K562 (cell line): ENCODE measurements at regions not wholly inside any gene's neighbourhood (a gene's known extent, or its start where the extent isn't known, plus 50 kb on each side); places are given as distances from the start of the nearest gene placed in this dataset.

Experiments used
- ATAC-seq: fragments of 200-7000 bp; cut with Tn5 transposase; 3 replicates; pipeline ENCODE4 v1.9.1; 2020; ENCODE audit warnings: moderate library complexity
- BruUV-seq: library from RNA; stranded (reverse); fragments of 400-500 nt; replicated peaks from 2 replicates; lab custom pipeline; 2021; lab: Mats Ljungman, UMichigan
- CTCF ChIA-PET: fragments of 300-600 bp; formaldehyde crosslinking; extraction: SDS; loops from one replicate; lab custom pipeline; 2021; ENCODE audit warnings: low intra/inter-chr PET ratio; lab: Yijun Ruan, JAX
- POLR2A ChIA-PET: fragments of 300-600, 350-650 bp; sonication (Branson Sonifier 250); formaldehyde crosslinking; extraction: SDS; loops from one replicate; lab custom pipeline; 2021; ENCODE audit warnings: antibody characterized with exemption, inconsistent platforms; lab: Yijun Ruan, JAX
- DNase-seq, 4 experiments: peaks; one replicate each; pipeline versions ENCODE4 v3.0.0 to v3.0.0-alpha.2; 2011 to 2018; ENCODE audit warnings: low spot score in 3 of 4, mixed read lengths in 3 of 4; ENCODE audit errors: extremely low read depth in 1 of 4
- FAIRE-seq: peaks from 2 replicates; lab custom pipeline; 2011; peaks lifted over from hg19 to GRCh38; lab: Jason Lieb, UNC
- H2AFZ ChIP-seq: 2 replicates; pipeline ENCODE4 v1.6.0; 2011; ENCODE audit warnings: low read depth, low read length, control low read depth, inconsistent platforms
- H3K27ac ChIP-seq: fragments of 200-600 bp; 3 replicates; pipeline ENCODE4 v1.8.0; 2011; ENCODE audit warnings: low read depth, mild to moderate bottlenecking, control low read depth, inconsistent platforms, low read length, moderate library complexity, mixed read lengths; ENCODE audit errors: extremely low read depth
- H3K27me3 ChIP-seq, 2 experiments: fragments of 300-600 bp in 1 of 2; 2 replicates in 1 of 2; 3 replicates in 1 of 2; pipeline versions ENCODE4 v1.6.0 to v1.8.0; 2011; ENCODE audit warnings: inconsistent platforms in 2 of 2, low read length in 2 of 2, mild to moderate bottlenecking in 1 of 2, mixed read lengths in 1 of 2, moderate library complexity in 1 of 2; ENCODE audit not compliant: control insufficient read depth in 2 of 2, insufficient read depth in 2 of 2
- H3K36me3 ChIP-seq: fragments of 300-600 bp; 3 replicates; pipeline ENCODE4 v1.8.0; 2011; ENCODE audit warnings: mild to moderate bottlenecking, low read length, inconsistent platforms; ENCODE audit not compliant: control insufficient read depth, insufficient read depth
- H3K4me1 ChIP-seq, 2 experiments: fragments of 200-600 bp in 1 of 2; replicated peaks in 1 of 2; 2 replicates in 1 of 2; 3 replicates in 1 of 2; pipeline versions ENCODE4 v1.5.1 to v1.8.0; 2011; ENCODE audit warnings: inconsistent platforms in 2 of 2, low read length in 2 of 2, mild to moderate bottlenecking in 1 of 2, mixed read lengths in 1 of 2, moderate library complexity in 1 of 2; ENCODE audit not compliant: control insufficient read depth in 2 of 2, insufficient read depth in 2 of 2
- H3K4me2 ChIP-seq: 2 replicates; pipeline ENCODE4 v1.6.1; 2011; ENCODE audit warnings: low read length, control low read depth, inconsistent platforms, mixed read lengths; ENCODE audit not compliant: insufficient read depth
- H3K4me3 ChIP-seq: fragments of 200-600 bp; sonication (generic), shearing (Covaris generic); 2 replicates; pipeline ENCODE4 v1.5.1; 2016; ENCODE audit warnings: control low read depth, inconsistent platforms
- H3K79me2 ChIP-seq: fragments of 200-600 bp; 3 replicates; pipeline ENCODE4 v1.8.0; 2011; ENCODE audit warnings: low read length, inconsistent platforms; ENCODE audit not compliant: control insufficient read depth, insufficient read depth
- H3K9ac ChIP-seq, 2 experiments: 2 replicates each; pipeline versions ENCODE4 v1.6.0 to v1.6.1; 2011; ENCODE audit warnings: low read depth in 2 of 2, low read length in 2 of 2, control low read depth in 1 of 2, inconsistent platforms in 1 of 2, mild to moderate bottlenecking in 1 of 2, mixed read lengths in 1 of 2; ENCODE audit not compliant: insufficient read depth in 1 of 2
- H3K9me1 ChIP-seq: one replicate; pipeline ENCODE4 v1.6.0; 2011; ENCODE audit warnings: inconsistent platforms, mild to moderate bottlenecking, low read length, moderate library complexity; ENCODE audit not compliant: control insufficient read depth, insufficient read depth
- H3K9me3 ChIP-seq: replicated peaks from 2 replicates; pipeline ENCODE4 v1.5.1; 2011; ENCODE audit warnings: low read depth, low read length, inconsistent platforms; ENCODE audit not compliant: control insufficient read depth, insufficient read depth
- H4K20me1 ChIP-seq: replicated peaks from 2 replicates; pipeline ENCODE4 v1.6.1; 2011; ENCODE audit warnings: low read length, inconsistent platforms, mixed read lengths; ENCODE audit not compliant: control insufficient read depth, insufficient read depth
- CEBPG ChIP-seq, 3 experiments: fragments of 200-800 bp in 1 of 3; sonication (Bioruptor generic) in 1 of 3; sonication (generic) in 1 of 3; formaldehyde crosslinking in 1 of 3; IDR thresholded peaks in 2 of 3; conservative IDR thresholded peaks in 1 of 3; 2 replicates each; pipeline versions ENCODE4 v1.6.1 to v1.8.0; 2016 to 2022; ENCODE audit warnings: missing compliant biosample characterization in 2 of 3, missing genetic modification characterization in 2 of 3, mild to moderate bottlenecking in 1 of 3, missing genetic modification reagents in 1 of 3
- CREM ChIP-seq: IDR thresholded peaks from 2 replicates; pipeline ENCODE4 v1.6.1; 2014; ENCODE audit warnings: antibody characterized with exemption, low read depth
- CSDE1 ChIP-seq, 2 experiments: fragments of 450-650 bp; IDR thresholded peaks; 2 replicates each; pipeline ENCODE4 v1.6.1; 2016; ENCODE audit warnings: mild to moderate bottlenecking in 1 of 2
- FOS ChIP-seq: IDR thresholded peaks from 3 replicates; pipeline ENCODE4 v1.6.1; 2011; ENCODE audit not compliant: insufficient read length; ENCODE audit errors: extremely low read depth
- KLF16 ChIP-seq: IDR thresholded peaks from 2 replicates; pipeline ENCODE4 v1.6.1; 2016; ENCODE audit warnings: antibody characterized with exemption
- NCOA4 ChIP-seq: fragments of 450-650 bp; IDR thresholded peaks from 2 replicates; pipeline ENCODE4 v1.6.1; 2018; ENCODE audit warnings: mild to moderate bottlenecking; ENCODE audit not compliant: partially characterized antibody
- NFATC3 ChIP-seq: fragments of 450-650 bp; IDR thresholded peaks from 2 replicates; pipeline ENCODE4 v1.6.1; 2017; ENCODE audit warnings: mild to moderate bottlenecking
- PCBP1 ChIP-seq: fragments of 200-400 bp; formaldehyde crosslinking; IDR thresholded peaks from 2 replicates; pipeline ENCODE4 v1.6.1; 2018; ENCODE audit warnings: mild to moderate bottlenecking, low read depth, low read length; ENCODE audit not compliant: poor library complexity, severe bottlenecking
- SP1 ChIP-seq: sonication (generic); formaldehyde crosslinking; IDR thresholded peaks from 2 replicates; pipeline ENCODE4 v1.8.1; 2022; ENCODE audit warnings: mild to moderate bottlenecking, missing genetic modification reagents
- TAF15 ChIP-seq: fragments of 200-400 bp; formaldehyde crosslinking; IDR thresholded peaks from 2 replicates; pipeline ENCODE4 v1.6.1; 2017; ENCODE audit warnings: mild to moderate bottlenecking, low read depth, low read length, moderate library complexity
- THAP12 ChIP-seq: fragments of 250-450 bp; sonication (Bioruptor Pico); IDR thresholded peaks from 2 replicates; pipeline ENCODE4 v1.9.0; 2021; ENCODE audit warnings: mild to moderate bottlenecking, inconsistent platforms
- ZNF140 ChIP-seq: fragments of 250-450 bp; sonication (Bioruptor Pico); IDR thresholded peaks from 2 replicates; pipeline ENCODE4 v1.8.0; 2021; ENCODE audit warnings: moderate library complexity, mild to moderate bottlenecking, inconsistent platforms
- ZNF175 ChIP-seq: fragments of 200-800 bp; sonication (Bioruptor generic); IDR thresholded peaks from 2 replicates; pipeline ENCODE4 v1.6.1; 2016; ENCODE audit warnings: low read depth, mild to moderate bottlenecking, missing genetic modification characterization, missing compliant biosample characterization
- ZNF75A ChIP-seq: fragments of 450-650 bp; formaldehyde crosslinking; IDR thresholded peaks from 2 replicates; pipeline ENCODE4 v1.4.0; 2020; ENCODE audit warnings: mild to moderate bottlenecking
- ZSCAN29 ChIP-seq: fragments of 450-650 bp; IDR thresholded peaks from 2 replicates; pipeline ENCODE4 v1.6.1; 2017
- WGBS: fragments of 100-300 bp; shearing (Covaris generic); methylation state at CpG from one replicate; pipeline ENCODE4 v1.1.6; 2016; ENCODE audit warnings: low coverage, mixed read lengths; ENCODE audit not compliant: insufficient coverage; ENCODE audit errors: missing lambda C conversion rate; 5-methylcytosine and 5-hydroxymethylcytosine counted together
- in situ Hi-C: fragments of 300-500 bp; cut with MboI; formaldehyde crosslinking; loops from 4 replicates; pipeline ENCODE4 v1.15.0; 2018; ENCODE audit warnings: inconsistent platforms, mixed read lengths
- intact Hi-C: fragments of 100-400 bp; cut with micrococcal nuclease; formaldehyde crosslinking; loops from 2 replicates; pipeline ENCODE4 v1.14.2; 2022

- Histone ChIP-seq H3K9ac (no peak overlapping the region), H4K20me1 (no peaks in the 10 kb centered on the region), H3K4me1 (no peaks in the 10 kb centered on the region), H3K36me3 (no peaks in the 10 kb centered on the region)
- intact Hi-C loops: no loop called here
- in situ Hi-C loops: no loop called here
- TF ChIP-seq CEBPG (CRISPR knock-in tag; IDR thresholded peaks at IDR 0.05) (no peak), CEBPG (tag; conservative IDR thresholded peaks at IDR 0.05 in 1 of 2, IDR thresholded peaks at IDR 0.05 in 1 of 2) (peak in 1 of 2 experiments; percentile 51; a peak in 2 of 4 replicates), TAF15 (no peak)
- TF ChIP-seq, all 486 proteins: peak for 1
- no peak for FAIRE-seq
- 3% methylated on average over 2 of the region's 2 CpGs for WGBS
- H3K4me3 ChIP-seq: no peak overlapping the region
- no TSS peak for BruUV-seq
- no peaks in the 10 kb centered on the region for H3K9me3 ChIP-seq
- H3K79me2 ChIP-seq: no peaks in the 10 kb centered on the region
- no peak overlapping the region for H3K27ac ChIP-seq
- DNase-seq: no peak
- no peak overlapping the region for H2AFZ ChIP-seq
- no peaks in the 10 kb centered on the region for H3K27me3 ChIP-seq
- no peak overlapping the region for H3K4me2 ChIP-seq
- ChIA-PET CTCF (no interaction called here), POLR2A (no interaction called here)
- no peaks in the 10 kb centered on the region for H3K9me1 ChIP-seq
- ATAC-seq: no peak
These were observed 915.4 kb downstream of the PCDH19 start for GRCh38 chrX:99494668-99495067.

- intact Hi-C loops: no loop called here
- DNase-seq (no peak), FAIRE-seq (no peak), ATAC-seq (no peak)
- Histone ChIP-seq H3K4me3 (no peak overlapping the region), H3K9me1 (no peaks in the 10 kb centered on the region), H2AFZ (no peak overlapping the region), H3K4me1 (no peaks in the 10 kb centered on the region), H3K9me3 (no peaks in the 10 kb centered on the region), H4K20me1 (no peaks in the 10 kb centered on the region), H3K36me3 (no peaks in the 10 kb centered on the region), H3K4me2 (no peak overlapping the region), H3K27ac (no peak overlapping the region), H3K27me3 (no peaks in the 10 kb centered on the region), H3K79me2 (no peaks in the 10 kb centered on the region), H3K9ac (no peak overlapping the region)
- ChIA-PET CTCF (no interaction called here), POLR2A (no interaction called here)
- no TSS peak for BruUV-seq
- WGBS: 0% methylated on average over 1 of the region's 1 CpG
- in situ Hi-C loops: no loop called here
- TF ChIP-seq ZNF75A (no peak), CEBPG (CRISPR knock-in tag; IDR thresholded peaks at IDR 0.05) (no peak), CEBPG (tag; conservative IDR thresholded peaks at IDR 0.05 in 1 of 2, IDR thresholded peaks at IDR 0.05 in 1 of 2) (no peak), PCBP1 (no peak), CREM (no peak), THAP12 (CRISPR knock-in tag) (no peak), FOS (no peak), KLF16 (no peak), ZSCAN29 (no peak), SP1 (no peak), CSDE1 (IDR thresholded peaks at IDR 0.05) (no peak), ZNF175 (CRISPR knock-in tag) (no peak), ZNF140 (CRISPR knock-in tag) (no peak), NCOA4 (no peak), NFATC3 (no peak)
These were observed 929.3 kb downstream of the PCDH19 start for GRCh38 chrX:99480728-99481127.
